ENCODE measurements at regions not wholly inside any gene's neighbourhood (a gene's known extent, or its start where the extent isn't known, plus 50 kb on each side); places are given as distances from the start of the nearest gene placed in this dataset.

GRCh38 chr6:28777147-28777461 is 146.7 kb downstream of the TRIM27 start:
- no peak overlapping the region for H3K27ac ChIP-seq
- no peak for TF ChIP-seq CTCF (IDR thresholded peaks at IDR 0.05)
- no peak for DNase-seq
- no peaks in the 10 kb centered on the region for H3K36me3 ChIP-seq
- no peaks in the 10 kb centered on the region for H3K4me1 ChIP-seq
- H3K27me3 ChIP-seq (ENCODE audit: low read depth): peaks cover 99% of the 10 kb centered on the region
- intact Hi-C loops (cut with DNase I): no loop called here
- no peaks in the 10 kb centered on the region for H3K9me3 ChIP-seq
- no peak overlapping the region for H3K4me3 ChIP-seq
- no peak for ATAC-seq

- Histone ChIP-seq H3K27me3 (ENCODE audit: low read depth) (peaks cover 98% of the 10 kb centered on the region), H3K9me3 (no peaks in the 10 kb centered on the region), H3K4me1 (no peaks in the 10 kb centered on the region), H3K36me3 (no peaks in the 10 kb centered on the region), H3K27ac (no peak overlapping the region), H3K4me3 (no peak overlapping the region)
- no peak for ATAC-seq
- DNase-seq: no peak
- no peak for TF ChIP-seq CTCF (IDR thresholded peaks at IDR 0.05)
- intact Hi-C loops (cut with DNase I): no loop called here
These were observed 141.6 kb downstream of the TRIM27 start for GRCh38 chr6:28782113-28782673.

- no peaks in the 10 kb centered on the region for H3K36me3 ChIP-seq
- no peak for TF ChIP-seq CTCF (IDR thresholded peaks at IDR 0.05)
- H3K27me3 ChIP-seq (ENCODE audit: low read depth): peaks cover 99% of the 10 kb centered on the region
- no peaks in the 10 kb centered on the region for H3K4me1 ChIP-seq
- DNase-seq (no peak), ATAC-seq (no peak)
- intact Hi-C loops (cut with DNase I): no loop called here
- H3K4me3 ChIP-seq: no peak overlapping the region
- H3K9me3 ChIP-seq: no peaks in the 10 kb centered on the region
- no peak overlapping the region for H3K27ac ChIP-seq
These were observed 137.7 kb downstream of the TRIM27 start for GRCh38 chr6:28785962-28786679.

- no peaks in the 10 kb centered on the region for H3K4me1 ChIP-seq
- H3K36me3 ChIP-seq: no peaks in the 10 kb centered on the region
- no peaks in the 10 kb centered on the region for H3K9me3 ChIP-seq
- TF ChIP-seq CTCF (IDR thresholded peaks at IDR 0.05): no peak
- H3K4me3 ChIP-seq: no peak overlapping the region
- DNase-seq: no peak
- intact Hi-C loops (cut with DNase I): no loop called here
- H3K27ac ChIP-seq: no peak overlapping the region
- H3K27me3 ChIP-seq (ENCODE audit: low read depth): peaks cover 97% of the 10 kb centered on the region
- ATAC-seq: no peak
These were observed 134.2 kb downstream of the TRIM27 start for GRCh38 chr6:28789553-28790083.

- peaks cover 96% of the 10 kb centered on the region for H3K27me3 ChIP-seq (ENCODE audit: low read depth)
- no peaks in the 10 kb centered on the region for H3K36me3 ChIP-seq
- no peaks in the 10 kb centered on the region for H3K4me1 ChIP-seq
- DNase-seq (no peak), ATAC-seq (no peak)
- H3K4me3 ChIP-seq: no peak overlapping the region
- no peak overlapping the region for H3K27ac ChIP-seq
- TF ChIP-seq CTCF (IDR thresholded peaks at IDR 0.05): no peak
- intact Hi-C loops (cut with DNase I): no loop called here
- H3K9me3 ChIP-seq: no peaks in the 10 kb centered on the region
These were observed 132.8 kb downstream of the TRIM27 start for GRCh38 chr6:28791002-28791383.

Measured in lower lobe of right lung (tissue), 2 donors.